ENCODE measurements at regions not wholly inside any gene's neighbourhood (a gene's known extent, or its start where the extent isn't known, plus 50 kb on each side); places are given as distances from the start of the nearest gene placed in this dataset.

DNA sequence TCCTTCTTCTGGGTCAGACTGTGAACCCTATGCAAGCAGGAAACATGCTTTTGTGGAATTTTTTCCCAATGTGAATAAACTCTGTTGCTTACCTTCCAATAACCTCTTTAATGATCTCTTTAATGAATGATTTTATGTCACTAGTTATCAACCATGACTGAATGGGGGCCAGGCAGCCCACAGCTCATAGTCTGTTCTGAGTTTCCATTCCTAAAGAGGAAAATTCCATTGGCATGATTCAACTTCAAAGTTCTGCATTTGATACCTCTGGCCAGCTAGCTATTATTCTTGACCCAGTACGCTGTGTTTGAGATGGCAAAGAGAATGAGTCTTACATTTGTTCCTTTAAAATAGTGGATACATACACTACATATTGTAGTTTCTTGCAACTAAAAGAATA lies 867.8 kb upstream of the CELF2 start:
- Histone ChIP-seq H3K4me3 (no peak overlapping the region), H3K36me3 (no peaks in the 10 kb centered on the region), H3K9me3 (no peaks in the 10 kb centered on the region), H3K27ac (no peak overlapping the region), H3K27me3 (no peaks in the 10 kb centered on the region), H3K4me1 (no peaks in the 10 kb centered on the region)
- WGBS, 2 donors: 39 to 87% methylated on average over 1 of the region's 1 CpG
- TF ChIP-seq, protein P1, sequence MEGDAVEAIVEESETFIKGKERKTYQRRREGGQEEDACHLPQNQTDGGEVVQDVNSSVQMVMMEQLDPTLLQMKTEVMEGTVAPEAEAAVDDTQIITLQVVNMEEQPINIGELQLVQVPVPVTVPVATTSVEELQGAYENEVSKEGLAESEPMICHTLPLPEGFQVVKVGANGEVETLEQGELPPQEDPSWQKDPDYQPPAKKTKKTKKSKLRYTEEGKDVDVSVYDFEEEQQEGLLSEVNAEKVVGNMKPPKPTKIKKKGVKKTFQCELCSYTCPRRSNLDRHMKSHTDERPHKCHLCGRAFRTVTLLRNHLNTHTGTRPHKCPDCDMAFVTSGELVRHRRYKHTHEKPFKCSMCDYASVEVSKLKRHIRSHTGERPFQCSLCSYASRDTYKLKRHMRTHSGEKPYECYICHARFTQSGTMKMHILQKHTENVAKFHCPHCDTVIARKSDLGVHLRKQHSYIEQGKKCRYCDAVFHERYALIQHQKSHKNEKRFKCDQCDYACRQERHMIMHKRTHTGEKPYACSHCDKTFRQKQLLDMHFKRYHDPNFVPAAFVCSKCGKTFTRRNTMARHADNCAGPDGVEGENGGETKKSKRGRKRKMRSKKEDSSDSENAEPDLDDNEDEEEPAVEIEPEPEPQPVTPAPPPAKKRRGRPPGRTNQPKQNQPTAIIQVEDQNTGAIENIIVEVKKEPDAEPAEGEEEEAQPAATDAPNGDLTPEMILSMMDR (IDR thresholded peaks at IDR 0.05): no peak
- TF ChIP-seq POLR2A (IDR thresholded peaks at IDR 0.05): no peak
- intact Hi-C loops (cut with DNase I): no loop called here
- no peak for DNase-seq

DNA sequence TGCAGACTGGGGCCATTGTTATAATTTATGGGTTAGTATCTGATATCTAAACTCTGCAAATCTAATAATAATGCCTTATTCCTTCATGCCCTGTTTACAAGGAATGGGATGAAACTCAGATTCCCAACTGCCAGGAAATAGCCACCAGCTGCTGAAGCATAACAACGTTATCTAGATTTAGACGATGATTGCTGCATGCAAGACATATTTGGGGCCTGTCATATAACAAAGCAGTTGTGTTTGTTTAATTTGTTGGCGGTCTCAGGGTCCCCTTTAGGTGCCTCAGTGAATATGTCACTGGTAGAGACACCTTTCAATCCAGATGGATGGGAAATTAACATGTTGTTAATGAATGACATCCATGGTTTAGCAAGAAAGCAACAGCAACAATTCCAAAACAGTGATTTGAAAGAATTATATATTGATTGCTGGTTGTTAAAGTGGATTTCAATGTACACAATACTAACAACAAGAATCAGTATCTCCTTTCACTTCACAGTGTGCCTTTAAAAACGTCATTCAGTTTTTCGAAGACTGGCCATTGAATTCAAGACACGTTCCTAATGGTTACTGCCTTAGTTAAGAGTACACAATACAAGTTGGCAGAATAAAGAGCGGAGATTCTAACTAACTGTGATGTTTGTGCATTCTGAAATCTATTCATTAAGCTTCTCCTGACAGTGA lies 860.6 kb upstream of the CELF2 start:
- no peaks in the 10 kb centered on the region for H3K36me3 ChIP-seq
- no peak for DNase-seq
- 45% methylated on average over 7 of the region's 7 CpGs for WGBS, 2 donors
- no peak for TF ChIP-seq POLR2A (IDR thresholded peaks at IDR 0.05)
- TF ChIP-seq, protein P1 (IDR thresholded peaks at IDR 0.05): no peak
- H3K4me3 ChIP-seq: no peak overlapping the region
- H3K27ac ChIP-seq: no peak overlapping the region
- H3K9me3 ChIP-seq: peaks cover 0 to 7% (median 0%) of the 10 kb centered on the region in 3 donors
- H3K27me3 ChIP-seq: no peaks in the 10 kb centered on the region
- H3K4me1 ChIP-seq: no peaks in the 10 kb centered on the region
- intact Hi-C loops (cut with DNase I): no loop called here

DNA sequence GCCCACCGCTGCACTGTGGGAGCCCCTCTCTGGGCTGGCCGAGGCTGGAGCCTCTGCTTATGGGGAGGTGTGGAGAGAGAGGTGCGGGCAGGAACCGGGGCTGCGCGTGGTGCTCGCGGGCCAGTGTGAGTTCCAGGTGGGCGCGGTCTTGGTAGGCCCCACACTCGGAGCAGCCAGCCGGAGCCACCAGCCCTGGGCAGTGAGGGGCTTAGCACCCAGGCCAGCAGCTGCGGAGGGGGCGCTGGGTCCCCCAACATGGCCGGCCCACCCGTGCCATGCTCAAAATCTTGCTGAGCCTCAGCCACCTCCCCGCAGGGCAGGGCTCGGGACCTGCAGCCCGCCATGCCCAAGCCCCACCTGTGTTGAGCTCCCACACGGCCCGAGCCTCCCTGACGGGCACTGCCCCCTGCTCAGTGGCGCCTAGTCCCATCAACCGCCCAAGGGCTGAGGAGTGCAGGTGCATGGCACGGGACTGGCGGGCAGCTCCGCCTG lies 856.8 kb upstream of the CELF2 start:
- no peaks in the 10 kb centered on the region for H3K27me3 ChIP-seq
- WGBS, 2 donors: 100% methylated on average over 1 of the region's 27 CpGs
- peaks cover 0 to 7% (median 0%) of the 10 kb centered on the region in 3 donors for H3K9me3 ChIP-seq
- intact Hi-C loops (cut with DNase I): no loop called here
- no peaks in the 10 kb centered on the region for H3K4me1 ChIP-seq
- TF ChIP-seq, protein P1 (IDR thresholded peaks at IDR 0.05): no peak
- no peak for TF ChIP-seq POLR2A (IDR thresholded peaks at IDR 0.05)
- no peak for DNase-seq
- H3K27ac ChIP-seq: no peak overlapping the region
- no peaks in the 10 kb centered on the region for H3K36me3 ChIP-seq
- no peak overlapping the region for H3K4me3 ChIP-seq

DNA sequence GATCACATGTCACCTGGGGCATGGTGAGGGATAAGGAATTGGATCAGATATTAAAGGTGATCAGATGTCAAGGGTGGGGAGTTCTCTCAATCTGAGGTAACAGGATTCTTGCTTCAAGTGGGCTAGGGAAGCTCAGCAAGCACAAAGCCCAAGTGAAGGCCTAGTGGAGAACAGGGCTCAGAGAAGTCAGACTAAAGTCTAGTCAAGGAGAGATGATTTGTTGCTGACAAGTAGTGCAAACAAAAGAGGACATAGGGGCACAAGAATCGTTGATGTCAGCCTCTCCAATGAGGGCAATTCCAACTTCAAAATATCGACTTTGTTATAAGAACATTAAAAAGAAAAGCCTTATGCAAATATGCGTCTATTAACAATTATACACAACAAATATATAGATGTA lies 852.8 kb upstream of the CELF2 start:
- no peak for TF ChIP-seq POLR2A (IDR thresholded peaks at IDR 0.05)
- TF ChIP-seq, protein P1 (IDR thresholded peaks at IDR 0.05): no peak
- no peak overlapping the region for H3K27ac ChIP-seq
- WGBS, 2 donors: 54 to 69% methylated on average over 3 of the region's 3 CpGs
- no peaks in the 10 kb centered on the region for H3K36me3 ChIP-seq
- no peaks in the 10 kb centered on the region for H3K27me3 ChIP-seq
- intact Hi-C loops (cut with DNase I): no loop called here
- H3K9me3 ChIP-seq: peaks cover 0 to 7% (median 0%) of the 10 kb centered on the region in 3 donors
- H3K4me3 ChIP-seq: no peak overlapping the region
- H3K4me1 ChIP-seq: no peaks in the 10 kb centered on the region
- no peak for DNase-seq

DNA sequence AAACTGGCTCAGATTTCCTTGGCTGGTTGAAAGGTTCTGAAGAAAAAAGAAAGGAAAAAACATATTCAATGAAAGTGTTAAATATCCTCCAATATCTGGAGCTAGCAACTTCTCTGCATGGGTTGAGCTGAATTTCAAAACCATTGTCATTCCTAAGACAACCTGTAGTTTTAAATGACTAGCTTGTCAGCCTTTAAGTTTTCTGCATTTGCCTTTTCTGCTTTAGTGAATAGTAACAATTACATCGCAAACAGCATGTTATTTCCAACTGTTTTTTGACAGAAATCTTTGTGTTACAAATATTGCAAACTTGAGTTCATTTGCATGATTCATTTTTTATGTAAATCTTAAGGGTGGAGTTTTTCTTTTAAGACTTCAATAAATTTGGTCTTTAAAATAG lies 852.3 kb upstream of the CELF2 start:
- WGBS, 2 donors: 55 to 74% methylated on average over 1 of the region's 1 CpG
- intact Hi-C loops (cut with DNase I): no loop called here
- no peaks in the 10 kb centered on the region for H3K4me1 ChIP-seq
- H3K9me3 ChIP-seq: peaks cover 0 to 7% (median 0%) of the 10 kb centered on the region in 3 donors
- DNase-seq: no peak
- H3K36me3 ChIP-seq: no peaks in the 10 kb centered on the region
- H3K27me3 ChIP-seq: no peaks in the 10 kb centered on the region
- H3K4me3 ChIP-seq: no peak overlapping the region
- H3K27ac ChIP-seq: no peak overlapping the region
- TF ChIP-seq, protein P1 (IDR thresholded peaks at IDR 0.05): no peak
- no peak for TF ChIP-seq POLR2A (IDR thresholded peaks at IDR 0.05)

Measured in esophagus squamous epithelium (tissue), 5 donors.